GM19043 (cell line): ENCODE measurements at regions not wholly inside any gene's neighbourhood (a gene's known extent, or its start where the extent isn't known, plus 50 kb on each side); places are given as distances from the start of the nearest gene placed in this dataset.

Source experiments
- ATAC-seq: cut with Tn5 transposase; IDR thresholded peaks from one replicate; pipeline ENCODE4 v1.9.1; 2021; ENCODE audit warnings: low read depth; ENCODE audit not compliant: unreplicated experiment

DNA sequence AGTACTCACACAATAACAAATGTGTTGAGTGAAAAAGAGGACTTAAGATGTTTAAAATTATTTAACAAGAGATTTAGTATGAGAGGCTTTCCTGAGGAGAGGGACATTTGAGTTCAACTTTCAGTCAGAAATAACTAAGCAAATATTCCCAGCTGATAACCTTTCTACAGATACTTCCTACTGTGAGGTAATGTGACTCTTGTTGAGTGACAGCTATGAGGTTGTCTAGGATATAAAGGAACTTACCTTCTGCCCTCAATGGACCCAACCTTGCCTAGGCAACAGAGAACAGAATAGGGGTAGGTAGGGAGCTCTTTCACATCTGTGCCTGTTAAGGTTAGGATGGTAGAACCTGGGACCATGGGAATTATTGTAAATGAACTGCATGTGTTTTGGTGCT lies 54.7 kb downstream of the GLUD2 start:
- ATAC-seq, result no peak

DNA sequence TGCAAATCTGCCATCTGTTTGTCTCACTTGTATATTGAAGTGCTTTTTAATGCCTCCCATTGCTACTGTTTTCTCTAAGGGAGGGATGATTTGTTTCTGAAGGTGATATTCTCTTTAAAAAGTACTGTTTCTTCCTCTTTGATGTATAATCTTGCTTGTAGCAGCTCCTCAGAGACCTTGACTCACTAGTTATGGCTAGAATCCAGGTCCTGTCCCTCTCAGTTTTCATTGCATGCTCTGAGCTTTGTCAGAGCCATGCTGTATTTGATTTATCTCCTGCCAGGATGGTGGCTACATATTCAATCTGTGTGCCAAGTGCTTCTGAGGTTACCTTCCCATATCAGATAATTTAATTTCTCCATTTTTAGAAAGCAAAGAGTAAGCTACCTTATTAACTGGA lies 56.0 kb downstream of the GLUD2 start:
- no peak for ATAC-seq

DNA sequence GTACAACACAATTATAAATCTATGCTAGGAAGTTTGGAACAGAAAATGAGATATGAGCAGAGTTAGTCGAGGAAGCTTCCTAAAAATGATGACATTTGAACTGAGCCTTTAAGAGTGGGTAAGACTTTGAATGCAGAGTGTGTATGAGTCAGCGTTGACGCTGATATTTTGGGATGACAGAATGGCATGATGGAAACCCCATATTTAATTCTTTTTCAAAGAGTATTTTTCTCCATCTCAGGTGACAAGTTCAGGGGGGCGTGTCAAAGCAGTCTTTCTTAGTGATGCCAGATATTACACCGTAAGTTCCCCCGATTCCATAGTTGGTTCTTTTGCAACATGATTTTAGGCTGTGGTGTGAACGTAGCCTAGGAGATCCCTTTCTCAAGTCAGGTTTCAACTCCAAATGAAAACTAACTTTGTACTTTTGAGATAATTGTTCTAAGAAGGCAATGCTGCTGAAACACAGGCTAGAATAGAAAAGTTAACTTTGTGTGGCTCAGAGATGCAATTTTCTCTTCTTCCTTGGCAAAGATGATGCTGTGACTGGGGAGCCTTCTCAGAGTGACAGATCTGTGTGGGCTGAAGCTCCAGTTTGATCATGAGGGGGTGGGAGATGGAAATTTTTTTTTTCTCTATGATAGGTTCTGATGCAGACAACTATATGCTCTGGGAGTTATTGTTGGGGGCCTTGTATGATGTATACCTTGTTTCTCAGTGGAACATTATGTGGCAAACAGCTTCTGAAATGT lies 59.2 kb downstream of the GLUD2 start:
- no peak for ATAC-seq

DNA sequence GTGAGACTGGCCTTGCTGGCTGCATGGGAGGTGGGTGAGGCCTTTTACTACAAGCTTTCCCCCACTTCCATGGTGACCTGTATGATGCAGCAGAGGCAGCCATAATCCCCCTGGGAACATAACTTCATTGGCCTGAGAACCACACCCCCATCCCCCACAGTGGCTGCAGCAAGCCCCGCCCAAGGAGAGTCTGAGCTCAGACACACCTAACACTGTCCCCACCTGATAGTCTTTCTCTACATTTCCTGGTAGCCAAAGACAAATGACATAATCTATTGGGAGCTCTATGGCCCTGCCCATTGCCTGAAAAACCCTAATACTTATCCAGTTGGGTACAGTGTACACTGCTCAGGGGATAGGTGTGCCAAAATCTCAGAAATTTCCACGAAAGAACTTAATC lies 62.6 kb downstream of the GLUD2 start:
- no peak for ATAC-seq

DNA sequence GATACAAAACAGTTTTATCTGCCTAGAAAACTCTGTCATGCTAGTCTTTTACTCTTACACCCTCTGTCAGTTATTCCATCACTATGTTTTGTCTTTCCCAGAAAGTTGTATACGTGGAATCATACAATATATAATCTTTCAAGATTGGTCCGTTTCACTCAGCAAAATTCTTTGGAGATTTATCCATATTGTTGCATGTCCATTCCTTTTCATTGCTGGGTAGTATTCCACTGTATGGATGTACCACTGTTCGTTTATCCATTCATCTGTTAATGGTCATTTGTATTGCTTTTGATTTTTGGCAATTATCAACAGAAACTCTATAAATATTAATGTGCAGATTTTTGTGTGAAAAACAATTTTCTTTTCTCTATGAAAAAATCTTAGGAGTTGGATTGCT lies 63.1 kb downstream of the GLUD2 start:
- ATAC-seq, result no peak

- no peak for ATAC-seq
Measured at GRCh38 chrX:121114691-121115090, 67.3 kb downstream of the GLUD2 start.

- no peak for ATAC-seq
Measured at GRCh38 chrX:121120690-121121605, 73.5 kb downstream of the GLUD2 start.

DNA sequence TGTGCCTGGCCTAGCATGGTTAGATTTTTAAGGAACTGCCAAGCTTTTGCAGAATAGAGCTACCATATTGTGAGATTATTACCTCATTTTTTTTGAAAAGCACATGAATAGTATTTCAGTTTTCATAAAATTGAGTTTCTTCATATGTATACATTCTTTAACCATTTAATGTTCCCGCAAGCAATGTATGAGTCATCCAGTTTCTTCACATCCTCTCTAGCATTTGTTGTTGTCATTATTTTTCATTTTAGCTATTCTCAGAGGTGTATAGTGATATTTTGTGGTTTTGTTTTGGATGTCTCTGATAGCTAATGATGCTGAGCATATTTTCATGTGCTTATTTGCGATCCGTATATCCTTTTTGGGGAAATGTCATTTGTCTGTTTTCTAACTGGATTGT lies 74.9 kb downstream of the GLUD2 start:
- ATAC-seq, result no peak

DNA sequence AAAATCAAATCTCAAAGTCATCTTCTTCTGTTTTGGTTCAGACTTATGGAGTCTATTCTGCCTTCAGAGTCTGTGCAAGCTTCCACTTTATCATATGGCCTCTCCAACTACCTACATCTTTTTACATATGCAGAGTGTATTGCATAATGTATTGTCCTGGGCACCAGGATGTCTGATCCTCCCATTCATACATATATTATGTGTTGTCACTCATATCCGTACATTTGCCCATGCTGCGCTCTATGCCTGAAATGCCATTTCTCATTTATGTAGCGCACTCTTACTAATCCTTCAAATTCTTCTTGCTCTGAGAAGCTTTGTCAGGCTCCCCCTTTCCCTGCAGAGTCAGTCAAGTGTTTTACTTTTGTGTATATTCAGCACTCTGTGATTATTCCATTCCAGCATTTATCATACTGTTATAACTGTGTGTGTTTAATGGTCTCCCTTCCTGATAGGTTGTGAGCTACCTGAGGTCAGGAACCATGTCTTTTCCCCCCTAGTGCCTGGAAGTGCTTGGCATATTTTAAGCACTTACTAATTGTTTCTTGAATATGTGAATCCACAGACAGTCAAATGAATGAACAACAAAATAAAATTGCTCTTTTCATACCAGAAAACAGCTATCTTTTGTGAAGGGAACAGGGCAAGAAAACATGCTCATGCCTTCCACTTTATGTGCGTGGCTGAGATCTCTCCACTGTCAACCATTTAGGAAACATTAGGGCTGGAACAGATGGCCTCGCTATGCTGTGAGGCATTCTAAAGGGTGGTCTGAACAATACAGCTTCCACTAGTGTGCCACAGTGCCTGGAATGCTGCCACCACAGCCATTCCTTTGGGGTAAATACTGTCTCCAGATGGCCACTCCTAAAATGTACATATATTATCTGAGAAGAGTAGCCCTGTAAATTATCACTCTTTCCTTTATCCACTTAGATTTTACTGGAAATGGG lies 81.8 kb downstream of the GLUD2 start:
- ATAC-seq, result no peak

GRCh38 chrX:121132675-121133074 lies 85.3 kb downstream of the GLUD2 start:
- no peak for ATAC-seq

- ATAC-seq, result no peak
Measured at GRCh38 chrX:121135488-121136207, 88.2 kb downstream of the GLUD2 start.

GRCh38 chrX:121146059-121146628 lies 98.7 kb downstream of the GLUD2 start:
- ATAC-seq, result no peak

DNA sequence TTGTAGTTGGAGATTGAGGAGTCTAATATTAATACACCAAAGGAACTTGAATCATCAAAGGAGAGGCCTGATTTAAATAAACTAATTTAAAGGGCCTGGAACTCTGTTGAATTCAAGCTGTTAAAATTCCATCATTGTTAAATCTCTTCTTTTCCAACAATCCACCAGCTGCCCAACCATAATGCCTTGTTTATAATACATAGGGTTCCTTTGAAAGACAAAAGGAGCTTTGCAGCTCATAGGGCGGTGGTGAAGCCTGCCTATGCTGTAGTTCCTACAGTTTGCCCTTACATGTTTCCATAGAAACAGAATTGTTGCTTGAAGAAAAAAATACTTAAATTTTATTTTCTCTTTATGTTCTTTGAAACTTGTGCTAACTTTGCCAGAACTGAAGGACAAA lies 102.8 kb downstream of the GLUD2 start:
- ATAC-seq, result no peak

GRCh38 chrX:121151293-121151692 lies 103.9 kb downstream of the GLUD2 start:
- ATAC-seq, result peak; percentile 79

DNA sequence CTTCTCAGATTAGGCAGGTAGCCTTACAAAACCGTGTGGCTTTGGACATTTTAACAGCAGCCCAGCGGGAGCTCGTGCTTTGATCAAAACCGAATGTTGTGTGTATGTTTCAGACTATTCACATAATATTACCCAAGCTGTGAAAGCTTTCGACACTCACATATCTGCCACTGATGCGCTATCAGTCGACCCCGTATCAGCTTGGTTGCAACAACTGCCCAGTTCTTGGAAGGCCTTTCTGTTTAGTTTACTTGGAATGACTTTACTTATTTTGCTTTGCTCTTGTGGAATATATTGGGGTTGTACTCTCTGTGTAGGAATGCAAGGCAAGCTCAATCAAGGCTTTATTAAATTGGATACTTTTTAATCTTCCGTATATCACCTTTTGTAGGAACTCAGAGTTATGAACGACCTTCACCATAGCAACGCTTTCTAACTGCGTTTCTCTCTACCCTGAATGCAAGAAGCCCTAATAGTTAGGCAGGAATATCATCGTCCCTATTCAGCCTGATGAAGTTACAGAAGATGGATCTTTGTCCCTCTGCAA lies 107.5 kb downstream of the GLUD2 start:
- ATAC-seq, result no peak

DNA sequence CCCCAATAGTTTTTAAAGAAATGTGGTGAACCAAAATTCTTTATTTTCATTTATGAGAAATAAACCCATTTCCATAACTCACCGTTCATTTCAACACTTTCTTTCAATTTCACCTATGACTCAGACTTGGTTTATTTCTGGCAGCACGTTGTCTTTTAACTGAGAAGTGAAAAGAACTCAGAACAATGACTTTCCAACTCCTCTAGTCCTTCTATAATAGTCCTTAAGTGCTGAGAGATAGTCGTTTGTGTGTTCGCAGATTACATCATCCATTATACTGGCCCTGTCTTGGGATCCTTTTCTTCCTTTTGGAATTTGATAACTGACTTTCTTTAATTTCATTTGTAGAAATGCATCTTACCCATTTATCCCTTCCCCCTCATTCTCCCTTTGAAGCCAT lies 113.6 kb downstream of the GLUD2 start:
- ATAC-seq, result peak; percentile 81

- peak; percentile 49 for ATAC-seq
Measured at GRCh38 chrX:121161501-121161933, 114.1 kb downstream of the GLUD2 start.

- no peak for ATAC-seq
Measured at GRCh38 chrX:121163443-121163842, 116.0 kb downstream of the GLUD2 start.

- no peak for ATAC-seq
Measured at GRCh38 chrX:121165930-121166359, 118.5 kb downstream of the GLUD2 start.
